Cardiac septum (tissue), 1 donor: ENCODE measurements at regions not wholly inside any gene's neighbourhood (a gene's known extent, or its start where the extent isn't known, plus 50 kb on each side); places are given as distances from the start of the nearest gene placed in this dataset.

Experiments
- DNase-seq: peaks from one replicate; pipeline ENCODE4 v3.0.0-alpha.2; 2020; ENCODE audit warnings: low spot score
- intact Hi-C: fragments of 100-400 bp; cut with DNase I; formaldehyde crosslinking; loops from one replicate; pipeline ENCODE4 v1.14.0; 2022
- donor health status: DM: no; HTN: no; CAD: no.

DNA sequence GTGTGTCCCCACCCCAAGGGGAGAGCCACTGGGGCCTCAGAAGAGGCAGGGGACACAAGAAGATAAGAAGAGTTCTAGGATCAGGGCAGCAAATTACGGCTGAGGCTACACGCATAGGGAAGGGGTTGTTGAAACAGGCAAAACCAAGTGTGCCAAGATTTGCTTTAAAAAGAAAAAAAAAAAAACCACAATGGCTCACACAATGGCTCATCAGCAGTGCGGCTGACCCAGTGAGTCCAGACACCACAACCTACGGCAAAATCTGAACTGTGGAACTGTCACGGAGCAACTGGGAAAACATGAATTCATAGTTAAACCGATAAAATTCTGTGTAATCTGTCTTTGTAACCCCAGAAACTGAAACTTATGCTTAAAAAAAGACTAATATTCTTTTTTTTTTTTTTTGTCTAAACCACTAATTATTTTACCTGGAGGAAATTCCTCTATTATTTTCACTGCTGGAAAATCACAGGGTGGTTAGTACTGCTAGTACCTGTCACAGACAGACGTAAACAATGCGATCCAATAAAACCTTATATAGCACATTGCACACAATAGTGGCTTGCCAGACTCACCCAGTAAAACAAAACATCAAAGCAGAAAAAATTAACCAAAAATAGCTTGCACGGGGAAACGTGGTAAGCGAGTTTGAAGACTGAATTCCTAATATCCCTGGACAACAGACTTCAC, 325.4 kb upstream of the TSHZ3 start:
- intact Hi-C loops, result loop anchor here (5.0 kb wide), 1 partner anchor 368 kb away; no protein-coding TSS in a partner anchor
- no peak for DNase-seq

DNA sequence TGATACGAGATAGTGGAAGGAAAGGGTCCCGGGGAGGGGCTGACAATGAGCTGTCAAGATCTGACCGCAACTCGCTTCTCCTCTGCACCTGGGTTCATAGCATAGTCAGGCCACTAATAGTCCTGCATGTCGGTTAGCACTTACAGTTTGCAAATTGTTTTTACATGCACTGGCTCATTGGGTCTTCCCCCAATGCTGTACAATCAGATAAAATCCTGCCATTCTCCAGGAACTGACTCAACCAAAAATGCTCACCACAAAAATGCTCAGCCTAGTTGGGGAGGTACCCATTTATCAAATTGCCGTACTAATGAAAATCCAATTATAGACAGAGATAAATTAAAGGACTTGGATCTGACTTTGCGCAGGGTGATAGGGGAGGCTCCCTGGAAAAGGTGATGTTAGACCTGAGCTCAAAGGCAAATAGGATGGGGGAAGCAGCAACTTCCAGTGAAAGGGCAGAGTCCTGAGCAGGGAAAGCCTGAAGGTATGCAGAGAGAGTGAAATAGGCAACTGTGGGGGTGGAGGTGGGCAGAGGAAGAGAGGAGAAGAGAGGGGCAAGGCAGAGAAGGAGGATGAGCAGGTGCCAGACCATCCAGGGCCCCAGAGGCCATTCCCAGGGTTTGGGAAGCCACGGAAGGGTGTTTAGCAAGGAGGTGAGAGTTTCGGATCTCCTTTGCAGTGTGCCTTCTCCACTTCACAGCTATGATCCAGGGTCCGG, 326.1 kb upstream of the TSHZ3 start:
- intact Hi-C loops, result loop anchor here (5.0 kb wide), 1 partner anchor 367 kb away; no protein-coding TSS in a partner anchor
- DNase-seq, result no peak

DNA sequence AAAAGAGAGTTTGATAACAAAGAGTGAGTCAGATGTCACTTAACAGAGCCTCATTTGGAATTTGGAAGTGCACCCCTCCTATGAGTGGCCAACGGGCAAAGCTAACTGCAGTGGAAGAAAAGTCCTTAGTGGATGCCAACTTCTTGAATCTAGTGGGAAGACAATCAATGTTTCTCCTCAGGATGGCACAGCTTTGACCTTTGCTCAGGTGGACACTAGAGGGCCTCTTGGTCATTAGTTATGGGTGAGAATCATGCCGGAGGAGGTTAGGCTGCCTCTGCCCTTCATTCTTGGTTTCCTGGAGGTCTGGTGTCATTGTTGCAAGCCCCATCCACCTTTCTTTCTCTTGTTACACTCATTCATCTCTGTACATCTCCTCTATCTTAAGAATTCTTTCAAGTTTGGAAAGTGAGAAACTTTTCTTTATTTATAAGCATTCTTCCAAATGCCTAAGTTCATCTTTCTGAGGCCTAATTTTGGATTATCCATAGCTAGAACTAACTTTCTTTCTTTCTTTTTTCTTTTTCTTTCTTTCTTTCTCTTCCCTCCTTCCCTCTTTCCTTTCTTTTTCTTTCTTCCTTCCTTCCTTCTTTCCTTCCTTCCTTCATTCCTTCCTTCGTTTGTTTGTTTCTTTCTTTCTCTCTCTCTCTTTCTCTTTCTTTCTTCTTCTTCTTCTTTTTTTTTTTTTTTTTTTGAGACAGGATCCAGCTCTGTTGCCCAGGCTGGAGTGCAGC, 327.2 kb upstream of the TSHZ3 start:
- intact Hi-C loops, result loop anchor here (5.0 kb wide), 1 partner anchor 366 kb away; no protein-coding TSS in a partner anchor
- DNase-seq, result no peak

DNA sequence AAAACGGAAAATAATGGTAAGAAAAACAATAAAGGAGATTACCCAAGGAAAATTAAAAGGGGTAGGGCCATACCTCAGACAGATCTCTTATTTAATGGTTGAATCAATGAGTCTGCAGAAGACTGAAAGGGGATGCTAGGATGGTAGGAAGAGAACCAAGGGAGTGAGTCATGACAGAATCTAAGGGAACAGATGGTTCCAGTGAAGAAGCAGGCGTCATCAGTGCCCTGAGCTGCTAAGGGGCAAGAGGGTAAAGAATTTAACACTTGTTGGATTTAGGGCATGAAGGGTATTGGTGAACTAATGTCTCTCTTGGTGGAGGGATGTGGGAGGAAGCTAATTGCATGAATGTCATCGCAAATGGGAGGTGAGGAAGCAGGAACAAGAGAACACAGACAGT, 329.2 kb upstream of the TSHZ3 start:
- no peak for DNase-seq
- intact Hi-C loops, result loop anchor here (5.0 kb wide), 1 partner anchor 364 kb away; no protein-coding TSS in a partner anchor

DNA sequence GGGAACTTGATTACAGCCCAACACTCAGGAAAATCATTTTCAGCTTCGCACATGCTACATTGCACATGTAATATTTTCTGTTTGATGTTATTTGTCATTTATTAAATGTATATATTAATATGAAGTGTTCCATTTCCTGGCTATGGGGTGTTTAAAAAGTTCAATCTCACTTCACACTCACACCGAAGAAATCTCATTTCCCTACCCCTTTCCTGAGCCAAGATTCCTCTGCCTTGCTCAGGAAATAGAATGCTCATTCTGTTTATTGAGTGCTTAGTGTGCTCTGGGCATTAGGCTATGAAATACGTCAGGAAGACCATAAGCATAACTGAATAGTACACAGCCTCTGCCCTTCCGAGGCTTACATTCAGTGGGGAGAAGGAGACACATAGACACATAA, 331.9 kb upstream of the TSHZ3 start:
- no peak for DNase-seq
- intact Hi-C loops, result no loop called here

DNA sequence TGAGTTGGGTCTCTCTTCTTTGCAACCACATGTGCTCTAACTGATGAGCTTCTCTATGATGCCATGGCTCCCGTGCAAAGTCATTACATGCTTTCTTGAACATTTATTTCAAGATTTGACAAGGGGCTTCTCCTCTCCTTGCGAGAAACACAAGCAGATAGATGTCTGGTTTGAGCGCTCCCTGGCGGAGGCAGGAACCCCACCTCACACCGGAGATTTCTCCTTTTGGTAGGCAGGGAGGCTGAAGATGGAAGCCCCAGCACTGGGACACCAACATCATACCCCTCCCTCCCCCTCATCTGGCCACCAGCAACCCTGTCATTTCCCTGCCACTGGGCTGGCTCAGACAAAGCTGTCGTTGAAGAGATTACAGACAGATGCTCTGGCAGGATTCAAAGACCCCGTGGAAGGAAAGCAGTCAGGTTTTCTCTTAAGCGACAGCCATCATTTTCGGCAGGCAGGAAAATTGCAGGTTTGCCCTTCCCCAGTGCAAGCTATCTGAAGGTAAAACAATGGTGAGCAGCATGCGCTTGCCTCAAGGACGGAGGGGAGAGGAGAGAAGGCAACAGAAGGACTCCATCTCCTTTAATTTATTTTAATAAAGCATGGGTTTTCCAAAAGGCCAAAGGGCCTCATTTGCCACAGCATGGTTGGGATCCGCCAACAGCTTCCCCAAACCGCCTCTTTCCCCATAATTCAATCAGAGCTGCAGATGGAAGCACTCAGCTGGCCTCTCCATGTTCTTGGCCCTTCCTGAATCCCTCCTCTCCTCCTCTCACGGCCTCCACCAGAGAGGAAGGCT, 344.1 kb upstream of the TSHZ3 start:
- DNase-seq, result no peak
- intact Hi-C loops, result no loop called here

DNA sequence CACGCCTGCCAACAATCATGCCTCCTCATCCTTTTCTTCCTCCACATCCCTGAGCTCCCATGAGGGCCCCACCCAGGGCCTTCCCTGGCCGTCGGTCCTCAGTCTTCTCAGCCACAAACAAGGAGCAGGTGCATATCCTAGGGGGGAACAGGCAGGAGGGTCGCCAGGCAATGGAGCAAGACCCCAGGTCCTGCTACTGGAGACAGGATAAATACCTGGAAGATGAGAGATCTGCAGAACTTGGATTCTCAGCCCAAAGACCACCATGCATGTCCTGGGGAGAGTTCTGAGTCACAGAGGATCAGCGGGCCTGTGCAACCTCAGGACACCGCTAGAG, 344.7 kb upstream of the TSHZ3 start:
- no peak for DNase-seq
- intact Hi-C loops, result no loop called here

DNA sequence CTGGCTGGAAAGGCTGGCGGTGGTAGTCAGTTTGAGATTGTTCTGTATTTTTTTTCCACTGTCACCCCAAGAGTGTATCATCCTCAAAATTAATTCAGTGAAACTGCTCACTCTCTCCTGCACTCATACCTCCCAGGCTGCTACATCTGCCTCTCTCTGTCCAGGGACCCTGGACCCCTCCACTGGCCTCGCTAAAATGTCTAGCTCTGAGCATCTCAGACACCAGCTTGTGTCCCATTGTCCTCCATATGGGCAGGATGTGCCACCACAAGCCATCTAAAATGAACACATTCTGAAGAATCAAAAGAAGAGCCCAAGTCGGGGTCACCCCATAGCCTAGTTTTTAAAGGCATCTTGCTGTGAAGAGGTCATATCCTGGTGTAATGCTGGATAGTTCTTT, 345.5 kb upstream of the TSHZ3 start:
- DNase-seq, result no peak
- intact Hi-C loops, result no loop called here

DNA sequence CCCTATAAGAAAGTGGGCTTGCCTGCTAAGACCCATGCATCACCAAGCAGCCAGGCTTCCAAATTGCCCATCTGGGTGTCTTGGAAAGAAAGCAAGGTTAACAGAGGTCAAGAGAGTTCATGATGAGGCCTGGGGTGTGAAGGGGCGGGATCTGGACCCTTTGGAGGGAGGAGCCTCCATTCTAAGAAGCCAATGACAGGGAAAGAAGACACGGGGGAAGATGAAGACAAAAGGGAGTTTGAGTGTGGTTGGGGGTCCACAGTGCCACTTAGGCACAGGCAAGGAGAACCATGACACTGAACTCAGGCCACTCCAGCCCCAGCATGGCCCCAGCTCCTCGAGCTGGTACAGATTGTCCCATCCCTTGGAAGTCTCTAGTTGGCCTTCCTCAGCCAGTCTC, 350.2 kb upstream of the TSHZ3 start:
- no peak for DNase-seq
- intact Hi-C loops, result no loop called here

DNA sequence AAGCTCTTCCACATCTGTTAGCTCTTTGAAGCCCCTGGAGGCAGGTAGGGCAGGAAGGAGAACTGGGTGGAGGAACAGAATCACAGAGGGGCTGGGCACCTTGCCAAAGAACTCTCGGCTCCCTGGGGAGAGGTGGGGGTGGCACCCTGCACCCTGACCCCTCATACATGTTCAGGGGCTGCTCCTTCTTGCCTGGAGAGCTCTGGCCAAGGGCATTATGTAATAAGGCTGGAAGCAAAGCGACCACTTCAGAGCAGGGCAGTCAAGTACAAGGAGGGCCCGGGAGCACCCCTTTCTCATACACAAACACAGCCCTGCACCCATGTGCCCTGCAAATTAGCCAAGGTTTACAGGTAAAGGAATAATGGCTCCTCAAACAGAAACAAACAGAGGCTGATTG, 351.9 kb upstream of the TSHZ3 start:
- no peak for DNase-seq
- intact Hi-C loops, result no loop called here

DNA sequence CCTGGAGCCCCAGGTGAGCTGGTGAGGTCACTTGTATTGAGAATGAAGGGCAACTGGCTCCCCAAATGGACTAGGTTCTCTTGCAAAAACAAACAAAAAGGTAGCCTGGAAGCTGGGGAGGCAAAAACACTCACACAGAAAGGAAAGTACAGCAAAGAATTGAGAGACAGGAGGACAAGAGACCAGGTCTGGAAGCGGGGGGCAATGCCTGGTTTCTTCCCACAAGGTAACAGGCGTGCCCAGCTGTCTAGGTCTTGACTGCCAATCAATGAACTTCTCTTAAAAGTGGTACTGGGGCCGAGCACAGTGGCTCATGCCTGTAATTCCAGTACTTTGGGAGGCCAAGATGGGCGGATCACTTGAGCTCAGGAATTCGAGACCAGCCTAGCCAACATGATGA, 356.4 kb upstream of the TSHZ3 start:
- intact Hi-C loops, result no loop called here
- DNase-seq, result no peak

DNA sequence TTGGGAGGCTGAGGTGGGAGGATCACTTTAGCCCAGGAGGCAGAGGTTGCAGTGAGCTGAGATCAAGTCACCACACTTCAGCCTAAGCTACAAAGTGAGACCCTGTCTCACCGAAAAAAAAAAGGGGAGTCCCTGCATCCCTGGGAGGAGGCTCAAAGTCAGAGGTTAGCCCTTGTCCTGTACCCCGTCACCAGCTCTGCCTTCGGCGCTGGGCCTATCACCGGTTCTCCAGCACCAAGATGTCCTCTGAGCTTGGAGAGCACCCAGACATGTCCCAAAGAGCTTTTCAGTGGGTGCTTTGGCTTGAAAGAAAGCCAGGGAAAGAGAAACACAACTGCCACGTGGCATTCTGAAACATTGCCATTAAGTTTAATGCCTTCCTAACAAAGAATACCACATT, 356.9 kb upstream of the TSHZ3 start:
- intact Hi-C loops, result no loop called here

DNA sequence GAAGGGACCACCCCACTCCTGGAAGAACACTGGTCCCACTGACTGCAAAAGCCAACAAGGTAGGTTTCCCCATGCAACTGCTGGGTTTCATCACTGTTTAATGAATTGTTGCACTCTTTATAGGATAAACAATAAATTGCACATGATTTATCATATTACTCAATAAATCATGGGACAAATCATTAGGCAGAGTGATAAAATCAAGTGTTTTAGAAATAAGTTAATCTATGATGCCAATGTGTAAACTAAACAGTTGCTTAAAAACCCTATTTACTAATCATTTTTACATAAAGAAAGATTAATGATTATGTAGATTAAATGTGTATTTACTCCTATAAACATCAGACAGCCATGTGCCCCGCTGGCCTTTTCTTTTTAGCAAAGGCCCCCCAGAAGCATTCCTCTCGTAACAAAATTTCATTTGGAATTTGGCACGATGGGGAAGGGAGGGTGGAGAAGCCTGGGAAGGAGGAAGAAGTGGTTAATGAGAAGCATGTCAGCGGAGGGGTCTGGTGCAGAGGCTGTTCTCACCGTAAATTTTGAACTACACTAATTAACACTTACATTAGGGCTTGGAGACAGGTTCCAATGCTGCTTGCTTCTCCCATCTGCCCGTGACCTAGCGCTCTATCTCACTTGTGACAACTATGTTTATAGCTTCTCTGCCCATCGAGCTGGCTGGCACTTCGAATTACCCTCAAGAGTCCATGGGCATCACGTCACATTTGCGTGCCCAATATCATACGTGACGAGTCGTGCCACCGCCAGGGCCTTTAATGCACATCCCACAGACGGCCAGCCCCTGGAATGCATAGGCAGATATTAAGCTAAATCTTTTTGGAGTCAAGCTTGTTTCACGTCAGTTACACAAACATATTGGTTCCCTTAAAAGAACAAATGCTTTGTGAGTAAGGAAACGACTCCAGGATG, 357.7 kb upstream of the TSHZ3 start:
- intact Hi-C loops, result no loop called here
- DNase-seq, result no peak

More for the DNA sequence above, 356.9 kb upstream of the TSHZ3 start:
- no peak for DNase-seq

DNA sequence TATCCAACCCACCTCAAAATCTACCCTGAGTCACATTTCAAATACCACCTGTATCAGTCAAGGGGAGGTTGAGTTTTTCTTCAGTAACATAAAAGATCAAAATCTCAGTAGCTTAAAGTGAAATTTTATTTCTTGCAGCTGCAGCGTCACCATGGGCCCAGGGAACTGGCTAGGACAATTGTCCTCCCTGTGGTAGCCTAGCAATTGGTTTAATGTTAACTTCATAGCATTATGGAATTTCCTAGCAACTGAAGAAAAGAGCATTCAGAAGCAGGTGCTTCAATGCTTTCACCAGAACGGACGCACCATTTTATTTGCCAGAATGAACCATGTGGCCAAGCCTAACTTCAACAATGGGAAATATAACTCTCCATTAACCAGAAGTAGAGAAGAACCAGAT, 359.3 kb upstream of the TSHZ3 start:
- intact Hi-C loops, result no loop called here
- DNase-seq, result no peak

DNA sequence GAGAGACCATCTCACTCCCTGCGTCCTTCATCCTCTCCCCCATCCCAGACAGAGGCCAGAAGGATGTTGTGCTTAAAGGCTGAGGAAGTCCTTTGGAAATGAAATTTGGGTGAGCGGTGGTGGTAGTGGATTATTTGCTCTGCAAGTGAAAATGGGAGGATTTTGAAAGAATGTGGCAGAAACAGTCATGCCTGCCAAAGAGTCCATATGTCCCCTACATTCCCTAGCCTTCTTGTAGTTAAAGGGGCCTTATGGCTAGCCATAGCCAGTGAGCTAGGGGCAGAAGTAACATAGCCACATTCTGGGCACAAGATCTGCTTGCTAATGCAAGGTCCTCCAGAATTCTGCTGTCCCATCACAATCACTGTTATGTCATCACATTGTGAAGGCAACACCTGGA, 360.2 kb upstream of the TSHZ3 start:
- intact Hi-C loops, result no loop called here
- DNase-seq, result no peak

DNA sequence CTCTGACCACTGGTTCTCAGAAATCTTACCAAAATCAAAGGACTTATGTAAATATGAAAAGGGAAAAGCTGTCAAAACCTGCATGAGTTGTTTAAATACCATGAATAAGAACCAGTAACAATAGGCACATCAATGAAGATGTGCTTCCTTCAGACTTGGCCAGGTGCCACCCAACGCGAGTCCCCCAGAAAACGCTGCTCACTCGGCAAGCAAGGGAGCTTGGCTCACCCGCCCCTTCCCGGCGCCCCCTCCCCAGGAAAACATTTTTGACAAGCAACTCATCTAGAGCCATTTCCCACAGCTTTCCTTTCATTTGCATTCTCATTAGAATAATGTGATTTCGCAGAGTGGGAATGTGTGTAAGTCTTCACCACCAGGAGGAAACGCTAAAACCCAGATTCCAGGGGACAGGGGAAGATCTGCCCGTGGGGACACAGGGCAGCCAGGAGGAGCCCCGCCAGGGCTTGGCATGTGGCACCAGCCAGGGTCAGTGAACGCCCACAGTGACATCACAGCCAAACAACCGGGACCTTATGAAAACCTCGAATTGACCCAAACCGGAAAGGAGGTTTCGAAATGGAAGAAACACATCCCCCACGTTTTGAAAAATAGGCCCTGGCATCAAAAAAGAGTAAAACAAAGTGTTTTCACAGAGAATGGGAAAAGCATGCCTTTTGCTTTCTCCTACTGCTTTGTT, 366.2 kb upstream of the TSHZ3 start:
- intact Hi-C loops, result no loop called here
- DNase-seq, result no peak

DNA sequence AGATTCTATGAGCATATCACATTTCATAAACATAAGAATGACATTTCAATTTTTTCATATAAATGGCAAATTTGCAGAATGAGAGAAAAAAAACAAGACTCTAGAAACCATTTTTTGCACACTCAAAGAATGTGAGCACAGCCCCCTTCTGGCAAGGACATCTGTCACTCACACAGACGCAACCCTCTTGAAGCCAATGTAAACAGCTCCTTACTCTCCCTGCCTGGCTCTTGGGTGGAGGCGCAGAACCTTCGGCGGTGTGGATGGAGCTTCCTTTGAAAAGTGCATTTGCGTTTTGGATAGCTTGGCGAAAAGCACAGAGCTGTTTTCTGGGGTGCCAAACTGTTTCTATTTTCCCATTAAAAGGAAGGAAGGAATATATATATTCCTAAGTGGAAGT, 367.6 kb upstream of the TSHZ3 start:
- DNase-seq, result no peak
- intact Hi-C loops, result no loop called here

DNA sequence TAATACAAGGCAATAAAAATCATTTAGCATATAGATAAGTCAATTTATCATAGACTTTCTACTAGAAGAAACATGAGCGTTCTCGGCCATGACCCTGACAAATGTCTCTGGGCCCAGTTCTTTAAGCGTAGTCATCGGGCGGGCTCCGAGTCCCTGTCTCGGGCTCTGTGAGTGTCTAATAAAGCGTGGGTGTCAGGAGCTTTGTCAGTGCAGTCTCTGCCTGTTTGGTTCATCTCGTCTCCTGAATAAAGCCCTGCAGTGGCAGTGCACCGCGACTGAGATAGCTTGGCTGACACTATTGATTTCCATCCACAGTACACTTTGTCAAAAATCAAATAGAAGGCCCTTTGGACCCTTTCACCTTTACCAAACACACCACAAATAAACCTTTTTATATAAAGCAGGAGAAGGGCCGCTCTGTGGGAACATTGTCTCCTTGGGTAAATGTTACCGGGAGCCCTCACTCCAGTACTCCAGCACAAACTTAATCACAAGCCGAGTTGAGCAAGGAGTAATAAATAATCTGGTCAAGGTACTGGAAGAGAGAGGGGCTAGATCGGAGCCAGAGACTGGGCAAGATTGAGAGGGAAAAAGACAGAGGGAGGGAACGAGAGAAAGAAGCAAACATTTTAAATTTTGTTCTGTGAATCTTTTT, 368.2 kb upstream of the TSHZ3 start:
- no peak for DNase-seq
- intact Hi-C loops, result no loop called here
